ENCODE measurements at regions not wholly inside any gene's neighbourhood (a gene's known extent, or its start where the extent isn't known, plus 50 kb on each side); places are given as distances from the start of the nearest gene placed in this dataset.

DNA sequence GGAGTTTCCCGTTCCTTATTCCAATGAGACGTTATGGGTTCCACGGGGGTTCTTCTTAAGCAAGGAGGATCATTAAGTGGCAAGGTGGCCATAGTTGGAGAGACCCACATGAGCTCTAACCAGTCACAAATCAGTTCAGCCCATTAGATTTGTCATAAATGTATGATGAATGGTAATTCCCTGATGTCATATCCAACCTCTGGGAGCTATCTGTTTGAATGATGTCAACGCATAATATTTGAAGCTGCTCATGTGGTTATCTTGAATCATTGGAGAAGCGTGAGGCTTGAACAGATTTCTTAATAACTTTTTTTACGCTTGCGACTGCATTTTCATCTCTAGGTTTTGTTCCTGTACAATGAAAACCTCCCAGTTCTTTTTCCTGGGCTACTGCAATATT lies 270.4 kb upstream of the EEF2KMT start:
- WGBS (ENCODE audit: extremely low coverage, insufficient coverage, insufficient read length) = no CpG with 5 or more reads among the region's 7 CpGs
- Histone ChIP-seq H3K18ac (ENCODE audit: low read length) (no peak overlapping the region), H4K8ac (ENCODE audit: low read depth, low read length) (no peak overlapping the region), H3K79me1 (ENCODE audit: low read length) (no peaks in the 10 kb centered on the region), H2AK5ac (ENCODE audit: low read length) (no peak overlapping the region), H3K79me2 (ENCODE audit: control insufficient read depth, insufficient read depth, low read length, poor library complexity) (no peaks in the 10 kb centered on the region), H3K23ac (ENCODE audit: low read length) (no peak overlapping the region), H3K27ac (ENCODE audit: low read depth, low read length) (no peak overlapping the region), H3K4me2 (ENCODE audit: low read length) (no peak overlapping the region), H3K9me3 (ENCODE audit: insufficient read depth, low read depth, low read length) (no peaks in the 10 kb centered on the region), H4K91ac (ENCODE audit: low read depth, low read length) (no peak overlapping the region), H2BK12ac (ENCODE audit: low read length) (no peak overlapping the region), H3K4me3 (ENCODE audit: low read depth, low read length) (no peak overlapping the region), H2BK5ac (ENCODE audit: low read depth, low read length, poor library complexity) (no peak overlapping the region), H3K36me3 (ENCODE audit: control insufficient read depth in 1 of 2, insufficient read depth in 2 of 2, low read length in 2 of 2) (no peaks in the 10 kb centered on the region), H2AFZ (ENCODE audit: insufficient read depth, low read length, poor library complexity) (no peak overlapping the region), H4K12ac (ENCODE audit: low read depth, low read length) (no peak overlapping the region), H3K4ac (ENCODE audit: low read depth, low read length) (no peak overlapping the region), H3K4me1 (ENCODE audit: control insufficient read depth in 1 of 2, insufficient read depth in 2 of 2, low read length in 2 of 2) (no peaks in the 10 kb centered on the region), H3K14ac (ENCODE audit: low read length) (no peak overlapping the region), H3K27me3 (ENCODE audit: insufficient read depth, low read length) (no peaks in the 10 kb centered on the region), H2BK120ac (ENCODE audit: insufficient read depth, low read length, poor library complexity) (no peak overlapping the region), H3K9ac (ENCODE audit: low read length) (no peak overlapping the region)
- no peak for DNase-seq

DNA sequence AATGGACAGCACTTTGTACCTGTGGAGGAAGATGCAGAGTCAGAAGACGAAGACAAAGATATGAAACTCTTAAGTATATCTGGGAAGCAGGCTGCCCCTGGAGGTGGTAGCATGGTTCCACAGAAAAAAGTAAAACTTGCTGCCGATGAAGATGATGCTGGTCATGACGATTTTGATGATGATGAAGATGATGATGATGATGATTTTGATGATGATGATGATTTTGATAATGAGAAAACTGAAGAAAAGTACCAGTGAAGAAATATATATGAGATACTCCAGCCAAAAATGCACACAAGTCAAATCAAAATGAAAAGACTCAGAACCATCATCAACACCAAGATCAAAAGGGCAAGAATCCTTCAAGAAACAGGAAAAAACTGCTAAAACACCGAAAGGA lies 268.5 kb upstream of the EEF2KMT start:
- Histone ChIP-seq H3K36me3 (ENCODE audit: control insufficient read depth in 1 of 2, insufficient read depth in 2 of 2, low read length in 2 of 2) (no peaks in the 10 kb centered on the region), H3K4me1 (ENCODE audit: control insufficient read depth in 1 of 2, insufficient read depth in 2 of 2, low read length in 2 of 2) (no peaks in the 10 kb centered on the region), H3K23ac (ENCODE audit: low read length) (no peak overlapping the region), H3K4ac (ENCODE audit: low read depth, low read length) (no peak overlapping the region), H2BK5ac (ENCODE audit: low read depth, low read length, poor library complexity) (no peak overlapping the region), H3K27ac (ENCODE audit: low read depth, low read length) (no peak overlapping the region), H4K91ac (ENCODE audit: low read depth, low read length) (no peak overlapping the region), H3K27me3 (ENCODE audit: insufficient read depth, low read length) (no peaks in the 10 kb centered on the region), H4K8ac (ENCODE audit: low read depth, low read length) (no peak overlapping the region), H2AK5ac (ENCODE audit: low read length) (no peak overlapping the region), H3K14ac (ENCODE audit: low read length) (no peak overlapping the region), H4K12ac (ENCODE audit: low read depth, low read length) (no peak overlapping the region), H2AFZ (ENCODE audit: insufficient read depth, low read length, poor library complexity) (no peak overlapping the region), H3K79me2 (ENCODE audit: control insufficient read depth, insufficient read depth, low read length, poor library complexity) (no peaks in the 10 kb centered on the region), H2BK120ac (ENCODE audit: insufficient read depth, low read length, poor library complexity) (no peak overlapping the region), H3K9me3 (ENCODE audit: insufficient read depth, low read depth, low read length) (no peaks in the 10 kb centered on the region), H3K4me3 (ENCODE audit: low read depth, low read length) (no peak overlapping the region), H3K9ac (ENCODE audit: low read length) (no peak overlapping the region), H2BK12ac (ENCODE audit: low read length) (no peak overlapping the region), H3K4me2 (ENCODE audit: low read length) (no peak overlapping the region), H3K79me1 (ENCODE audit: low read length) (no peaks in the 10 kb centered on the region), H3K18ac (ENCODE audit: low read length) (no peak overlapping the region)
- no peak for DNase-seq
- WGBS (ENCODE audit: extremely low coverage, insufficient coverage, insufficient read length) = 90% methylated on average over 1 of the region's 4 CpGs

GRCh38 chr16:5364186-5364585 lies 266.6 kb upstream of the EEF2KMT start:
- H3K27ac ChIP-seq (ENCODE audit: low read depth, low read length) = no peak overlapping the region

DNA sequence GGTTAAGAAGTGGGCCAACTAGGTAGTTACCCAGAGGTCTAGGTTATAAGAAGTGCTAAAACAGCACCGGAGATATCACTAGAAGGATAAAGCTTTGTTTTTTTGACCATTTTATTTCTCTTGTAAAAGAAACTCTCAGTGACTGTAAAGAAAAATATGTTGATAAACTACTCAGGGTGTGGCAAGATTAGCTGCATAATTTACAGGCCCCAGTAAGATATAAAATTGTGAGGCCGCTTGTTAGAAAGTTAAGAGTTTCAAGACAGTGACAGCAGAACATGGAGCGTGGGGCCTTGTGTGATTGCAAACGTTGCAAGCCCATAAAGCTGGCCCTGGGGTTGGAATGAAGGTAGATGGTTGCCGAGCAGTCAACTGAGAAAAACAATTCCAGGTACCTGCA lies 263.7 kb upstream of the EEF2KMT start:
- Histone ChIP-seq H2BK12ac (ENCODE audit: low read length) (no peak overlapping the region), H3K4ac (ENCODE audit: low read depth, low read length) (no peak overlapping the region), H4K12ac (ENCODE audit: low read depth, low read length) (no peak overlapping the region), H3K9ac (ENCODE audit: low read length) (no peak overlapping the region), H3K18ac (ENCODE audit: low read length) (no peak overlapping the region), H3K79me2 (ENCODE audit: control insufficient read depth, insufficient read depth, low read length, poor library complexity) (no peaks in the 10 kb centered on the region), H3K4me1 (ENCODE audit: control insufficient read depth in 1 of 2, insufficient read depth in 2 of 2, low read length in 2 of 2) (no peaks in the 10 kb centered on the region), H3K79me1 (ENCODE audit: low read length) (no peaks in the 10 kb centered on the region), H3K14ac (ENCODE audit: low read length) (no peak overlapping the region), H2AK5ac (ENCODE audit: low read length) (no peak overlapping the region), H3K4me3 (ENCODE audit: low read depth, low read length) (no peak overlapping the region), H3K9me3 (ENCODE audit: insufficient read depth, low read depth, low read length) (no peaks in the 10 kb centered on the region), H3K4me2 (ENCODE audit: low read length) (no peak overlapping the region), H2BK5ac (ENCODE audit: low read depth, low read length, poor library complexity) (no peak overlapping the region), H3K36me3 (ENCODE audit: control insufficient read depth in 1 of 2, insufficient read depth in 2 of 2, low read length in 2 of 2) (no peaks in the 10 kb centered on the region), H4K8ac (ENCODE audit: low read depth, low read length) (no peak overlapping the region), H4K91ac (ENCODE audit: low read depth, low read length) (no peak overlapping the region), H2BK120ac (ENCODE audit: insufficient read depth, low read length, poor library complexity) (no peak overlapping the region), H3K23ac (ENCODE audit: low read length) (no peak overlapping the region), H3K27me3 (ENCODE audit: insufficient read depth, low read length) (no peaks in the 10 kb centered on the region), H2AFZ (ENCODE audit: insufficient read depth, low read length, poor library complexity) (no peak overlapping the region), H3K27ac (ENCODE audit: low read depth, low read length) (no peak overlapping the region)
- WGBS (ENCODE audit: extremely low coverage, insufficient coverage, insufficient read length) = no CpG with 5 or more reads among the region's 5 CpGs
- no peak for DNase-seq

More at GRCh38 chr16:5364186-5364585, 266.6 kb upstream of the EEF2KMT start:
- Histone ChIP-seq H2BK12ac (ENCODE audit: low read length) (no peak overlapping the region), H2BK120ac (ENCODE audit: insufficient read depth, low read length, poor library complexity) (no peak overlapping the region), H4K12ac (ENCODE audit: low read depth, low read length) (no peak overlapping the region), H3K9ac (ENCODE audit: low read length) (no peak overlapping the region), H3K14ac (ENCODE audit: low read length) (no peak overlapping the region), H3K4ac (ENCODE audit: low read depth, low read length) (no peak overlapping the region), H3K27me3 (ENCODE audit: insufficient read depth, low read length) (no peaks in the 10 kb centered on the region), H3K9me3 (ENCODE audit: insufficient read depth, low read depth, low read length) (no peaks in the 10 kb centered on the region), H3K79me2 (ENCODE audit: control insufficient read depth, insufficient read depth, low read length, poor library complexity) (no peaks in the 10 kb centered on the region), H3K4me2 (ENCODE audit: low read length) (no peak overlapping the region), H3K79me1 (ENCODE audit: low read length) (no peaks in the 10 kb centered on the region), H3K23ac (ENCODE audit: low read length) (no peak overlapping the region), H2BK5ac (ENCODE audit: low read depth, low read length, poor library complexity) (no peak overlapping the region), H3K4me1 (ENCODE audit: control insufficient read depth in 1 of 2, insufficient read depth in 2 of 2, low read length in 2 of 2) (no peaks in the 10 kb centered on the region), H4K8ac (ENCODE audit: low read depth, low read length) (no peak overlapping the region), H3K36me3 (ENCODE audit: control insufficient read depth in 1 of 2, insufficient read depth in 2 of 2, low read length in 2 of 2) (no peaks in the 10 kb centered on the region), H2AK5ac (ENCODE audit: low read length) (no peak overlapping the region), H3K18ac (ENCODE audit: low read length) (no peak overlapping the region), H3K4me3 (ENCODE audit: low read depth, low read length) (no peak overlapping the region), H4K91ac (ENCODE audit: low read depth, low read length) (no peak overlapping the region), H2AFZ (ENCODE audit: insufficient read depth, low read length, poor library complexity) (no peak overlapping the region)
- WGBS (ENCODE audit: extremely low coverage, insufficient coverage, insufficient read length) = no CpG with 5 or more reads among the region's 5 CpGs
- DNase-seq = no peak
